HUES64 (cell line): ENCODE measurements at regions not wholly inside any gene's neighbourhood (a gene's known extent, or its start where the extent isn't known, plus 50 kb on each side); places are given as distances from the start of the nearest gene placed in this dataset.

Source experiments
- H3K27ac ChIP-seq: 2 replicates; pipeline ENCODE4 v1.7.0; 2013; ENCODE audit warnings: low read depth, low read length, inconsistent platforms
- H3K27me3 ChIP-seq: 2 replicates; pipeline ENCODE4 v1.6.1; 2013; ENCODE audit warnings: mild to moderate bottlenecking, low read length; ENCODE audit not compliant: insufficient read depth
- H3K36me3 ChIP-seq: 2 replicates; pipeline ENCODE4 v1.6.1; 2013; ENCODE audit warnings: mild to moderate bottlenecking, low read length; ENCODE audit not compliant: insufficient read depth
- H3K4me1 ChIP-seq: 2 replicates; pipeline ENCODE4 v1.6.1; 2013; ENCODE audit warnings: mild to moderate bottlenecking, low read length, moderate library complexity; ENCODE audit not compliant: insufficient read depth
- H3K4me3 ChIP-seq: 2 replicates; pipeline ENCODE4 v1.5.1; 2013; ENCODE audit warnings: mild to moderate bottlenecking, low read length, moderate library complexity
- H3K9ac ChIP-seq: 2 replicates; pipeline ENCODE4 v1.6.1; 2013; ENCODE audit warnings: mild to moderate bottlenecking, low read depth, low read length
- H3K9me3 ChIP-seq: 2 replicates; pipeline ENCODE4 v1.6.1; 2013; ENCODE audit warnings: low read depth, low read length; ENCODE audit not compliant: insufficient read depth
- WGBS: fragments of 150-250, 120-280 bp; methylation state at CpG from one replicate; pipeline ENCODE4 v1.1.7; 2013; ENCODE audit warnings: missing lambda C conversion rate; 5-methylcytosine and 5-hydroxymethylcytosine counted together

- Histone ChIP-seq H3K9me3 (no peaks in the 10 kb centered on the region), H3K27ac (no peak overlapping the region), H3K36me3 (no peaks in the 10 kb centered on the region), H3K27me3 (no peaks in the 10 kb centered on the region), H3K9ac (no peak overlapping the region), H3K4me1 (0 out of 2 replicates have a peak, but pooled peaks cover 4% of the 10 kb centered on the region), H3K4me3 (no peak overlapping the region)
- WGBS: 90% methylated on average over 6 of the region's 6 CpGs
These were observed 51.8 kb upstream of the DUSP5 start for GRCh38 chr10:110445871-110446270.

- no peaks in the 10 kb centered on the region for H3K9me3 ChIP-seq
- WGBS: 83% methylated on average over 1 of the region's 1 CpG
- H3K4me1 ChIP-seq: 0 out of 2 replicates have a peak, but pooled peaks cover 4% of the 10 kb centered on the region
- no peak overlapping the region for H3K4me3 ChIP-seq
- no peak overlapping the region for H3K9ac ChIP-seq
- no peaks in the 10 kb centered on the region for H3K27me3 ChIP-seq
- H3K27ac ChIP-seq: no peak overlapping the region
- H3K36me3 ChIP-seq: no peaks in the 10 kb centered on the region
These were observed 51.4 kb upstream of the DUSP5 start for GRCh38 chr10:110446277-110446676.

DNA sequence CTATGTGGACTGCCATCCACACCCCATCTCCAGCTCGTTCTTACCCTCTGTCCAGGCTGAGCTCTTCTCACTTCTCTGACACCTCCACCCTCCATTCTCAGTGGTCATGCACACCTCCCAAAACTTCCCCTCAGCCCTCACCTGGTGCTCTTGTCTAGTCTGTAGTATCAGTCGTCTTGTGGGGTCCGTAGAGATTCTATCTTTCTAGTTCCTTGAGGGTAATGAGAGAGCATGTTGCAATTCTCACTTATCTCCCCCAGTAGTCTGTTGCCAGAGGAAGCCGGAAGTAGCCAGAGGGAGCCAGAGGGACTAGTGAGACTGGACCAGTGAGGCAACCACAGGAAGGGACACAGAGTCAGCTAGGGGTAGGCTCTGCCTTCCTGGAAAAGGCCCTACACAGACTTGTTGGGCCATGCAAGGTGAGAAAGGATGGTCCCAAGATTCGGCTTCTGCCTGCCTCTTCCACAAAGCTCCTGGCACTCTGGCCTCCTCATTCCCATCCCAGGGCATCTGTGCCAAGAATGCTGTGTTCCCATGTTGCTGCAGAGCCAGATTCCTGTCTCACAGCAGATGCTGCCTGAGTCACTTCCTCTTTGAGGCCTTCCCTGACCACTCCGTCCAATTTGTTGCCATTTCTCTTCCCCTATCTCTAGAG, 50.6 kb upstream of the DUSP5 start:
- H3K36me3 ChIP-seq: no peaks in the 10 kb centered on the region
- 73% methylated on average over 6 of the region's 6 CpGs for WGBS
- H3K27me3 ChIP-seq: no peaks in the 10 kb centered on the region
- H3K4me3 ChIP-seq: no peak overlapping the region
- H3K27ac ChIP-seq: no peak overlapping the region
- H3K4me1 ChIP-seq: no peaks in the 10 kb centered on the region
- no peaks in the 10 kb centered on the region for H3K9me3 ChIP-seq
- no peak overlapping the region for H3K9ac ChIP-seq

DNA sequence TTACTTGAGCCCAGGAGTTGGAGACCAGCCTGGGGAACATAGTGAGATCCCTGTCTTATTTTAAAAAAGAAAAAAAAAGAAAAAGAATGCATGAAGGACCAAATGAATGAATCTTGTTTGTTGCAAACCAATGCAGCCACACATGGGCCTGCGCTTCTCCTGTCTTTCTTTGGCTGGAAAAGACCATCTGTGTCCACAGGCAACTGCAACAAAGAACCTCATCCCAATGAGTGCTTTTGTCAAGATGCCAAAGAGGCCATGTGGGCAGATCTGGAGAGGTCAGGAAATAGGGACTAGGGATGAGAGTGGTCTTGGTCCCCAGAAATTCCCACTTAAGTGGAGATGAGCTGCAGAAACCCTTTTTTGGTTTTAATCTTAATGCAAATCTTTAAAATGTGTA, 49.8 kb upstream of the DUSP5 start:
- Histone ChIP-seq H3K27ac (no peak overlapping the region), H3K9me3 (no peaks in the 10 kb centered on the region), H3K9ac (no peak overlapping the region), H3K4me3 (no peak overlapping the region), H3K4me1 (no peaks in the 10 kb centered on the region), H3K27me3 (no peaks in the 10 kb centered on the region), H3K36me3 (no peaks in the 10 kb centered on the region)
- WGBS: 97% methylated on average over 1 of the region's 1 CpG
